ENCODE measurements at regions not wholly inside any gene's neighbourhood (a gene's known extent, or its start where the extent isn't known, plus 50 kb on each side); places are given as distances from the start of the nearest gene placed in this dataset.
A peak's percentile ranks its signal among the peaks of the same experiment; 100 is the strongest.
"Not testable (repeated sequence)": the region's sequence is repeated elsewhere in the genome, so short reads cannot be mapped to it uniquely, and the experiment has no call there.

GRCh38 chr1:46878173-46878782, 63.0 kb downstream of the CYP4A11 start:
- not testable (repeated sequence) for H3K27ac ChIP-seq (ENCODE audit: low read depth in 1 of 2, low read length in 1 of 2); H3K4me1 ChIP-seq (ENCODE audit: control insufficient read depth in 5 of 5, insufficient read depth in 5 of 5, low read length in 5 of 5); H3K9me3 ChIP-seq (ENCODE audit: control insufficient read depth in 4 of 4, insufficient read depth in 3 of 4, low read length in 3 of 4); H3K9ac ChIP-seq (ENCODE audit: insufficient read depth in 1 of 2, low read length in 2 of 2); ATAC-seq (ENCODE audit: insufficient read depth, low FRiP score); H3K36me3 ChIP-seq (ENCODE audit: control insufficient read depth in 4 of 4, insufficient read depth in 4 of 4, low read length in 4 of 4); H3K27me3 ChIP-seq (ENCODE audit: control insufficient read depth in 3 of 3, insufficient read depth in 3 of 3, low read length in 2 of 3); H3K4me3 ChIP-seq
- DNase-seq, result peak in 2 of 3 donors; percentile 11 to 28
- TF ChIP-seq CTCF (IDR thresholded peaks at IDR 0.05; ENCODE audit: control extremely low read depth, extremely low read depth), result peak; percentile 23
- 37 to 38% methylated on average over 3 of the region's 3 CpGs for WGBS, 2 donors

- not testable (repeated sequence) for H3K4me3 ChIP-seq; DNase-seq; H3K4me1 ChIP-seq (ENCODE audit: control insufficient read depth in 5 of 5, insufficient read depth in 5 of 5, low read length in 5 of 5); H3K27ac ChIP-seq (ENCODE audit: low read depth in 1 of 2, low read length in 1 of 2); H3K36me3 ChIP-seq (ENCODE audit: control insufficient read depth in 4 of 4, insufficient read depth in 4 of 4, low read length in 4 of 4); H3K9ac ChIP-seq (ENCODE audit: insufficient read depth in 1 of 2, low read length in 2 of 2); ATAC-seq (ENCODE audit: insufficient read depth, low FRiP score); H3K9me3 ChIP-seq (ENCODE audit: control insufficient read depth in 4 of 4, insufficient read depth in 3 of 4, low read length in 3 of 4); H3K27me3 ChIP-seq (ENCODE audit: control insufficient read depth in 3 of 3, insufficient read depth in 3 of 3, low read length in 2 of 3)
- 42 to 48% methylated on average over 4 of the region's 4 CpGs for WGBS, 2 donors
Measured at GRCh38 chr1:46876093-46876492, 65.2 kb downstream of the CYP4A11 start.

All from lung (tissue), 11 donors.